OCI-LY7 (cell line): ENCODE measurements at regions not wholly inside any gene's neighbourhood (a gene's known extent, or its start where the extent isn't known, plus 50 kb on each side); places are given as distances from the start of the nearest gene placed in this dataset.
A peak's percentile ranks its signal among the peaks of the same experiment; 100 is the strongest.

Experiments used
- BruUV-seq: library from RNA; stranded (reverse); fragments of 400-500 nt; replicated peaks from 2 replicates; lab custom pipeline; 2021; lab: Mats Ljungman, UMichigan
- CTCF ChIA-PET: fragments of 300-600 bp; sonication (Branson Sonifier 250); formaldehyde crosslinking; loops from one replicate; lab custom pipeline; 2022; ENCODE audit warnings: antibody characterized with exemption; ENCODE audit not compliant: unreplicated experiment; lab: Charles Lee
- POLR2A ChIA-PET: fragments of 300-600 bp; sonication (Branson Sonifier 250); formaldehyde crosslinking; loops from one replicate; lab custom pipeline; 2022; ENCODE audit warnings: antibody characterized with exemption; lab: Charles Lee
- DNase-seq: peaks from one replicate; pipeline ENCODE4 v3.0.0-alpha.2; 2015; ENCODE audit warnings: low spot score
- H2AFZ ChIP-seq: fragments of 200-600 bp; sonication (generic), shearing (Covaris generic); 2 replicates; pipeline ENCODE4 v1.6.1; 2014; ENCODE audit warnings: mild to moderate bottlenecking, antibody characterized with exemption, low read length, moderate library complexity
- H3K27ac ChIP-seq: fragments of 200-600 bp; sonication (generic); 2 replicates; pipeline ENCODE4 v1.5.1; 2014; ENCODE audit warnings: mixed run types, low read depth, mild to moderate bottlenecking, moderate library complexity, low read length, inconsistent platforms; ENCODE audit not compliant: poor library complexity, severe bottlenecking
- H3K36me3 ChIP-seq: fragments of 200-600 bp; sonication (generic); 2 replicates; pipeline ENCODE4 v1.6.1; 2014; ENCODE audit warnings: mild to moderate bottlenecking, antibody characterized with exemption, low read length, moderate library complexity, mixed read lengths; ENCODE audit not compliant: insufficient read depth
- H3K4me1 ChIP-seq: fragments of 200-600 bp; sonication (generic); 2 replicates; pipeline ENCODE4 v1.5.1; 2014; ENCODE audit warnings: mild to moderate bottlenecking, low read length; ENCODE audit not compliant: insufficient read depth, poor library complexity, severe bottlenecking
- H3K4me2 ChIP-seq: fragments of 200-600 bp; sonication (generic); 2 replicates; pipeline ENCODE4 v1.6.1; 2014; ENCODE audit warnings: mild to moderate bottlenecking, low read length
- H3K4me3 ChIP-seq: fragments of 200-600 bp; sonication (generic); 2 replicates; pipeline ENCODE4 v1.5.1; 2014; ENCODE audit warnings: mild to moderate bottlenecking, low read depth, low read length; ENCODE audit not compliant: poor library complexity, severe bottlenecking
- H3K79me2 ChIP-seq: fragments of 200-600 bp; sonication (generic); 2 replicates; pipeline ENCODE4 v1.6.1; 2016; ENCODE audit warnings: low read depth, mild to moderate bottlenecking, low read length, moderate library complexity, mixed read lengths; ENCODE audit not compliant: insufficient read depth
- H3K9me2 ChIP-seq: fragments of 200-600 bp; sonication (generic); 2 replicates; pipeline ENCODE4 v1.6.1; 2016; ENCODE audit warnings: mild to moderate bottlenecking, low read length, mixed read lengths; ENCODE audit not compliant: insufficient read depth
- H3K9me3 ChIP-seq: fragments of 200-600 bp; sonication (generic); 2 replicates; pipeline ENCODE4 v1.6.1; 2014; ENCODE audit warnings: mild to moderate bottlenecking, mixed run types, low read length, mixed read lengths
- H4K20me1 ChIP-seq: fragments of 200-600 bp; sonication (generic); 2 replicates; pipeline ENCODE4 v1.6.1; 2014; ENCODE audit warnings: mild to moderate bottlenecking, antibody characterized with exemption, low read length, moderate library complexity, mixed read lengths; ENCODE audit not compliant: insufficient read depth
- CTCF ChIP-seq: fragments of 200-600 bp; sonication (generic); conservative IDR thresholded peaks from 2 replicates; pipeline ENCODE4 v1.5.1; 2014; ENCODE audit warnings: mild to moderate bottlenecking, antibody characterized with exemption, low read length, moderate library complexity, mixed read lengths
- EZH2phosphoT487 ChIP-seq: fragments of 200-600 bp; sonication (generic); IDR thresholded peaks from 2 replicates; pipeline ENCODE4 v1.6.1; 2018; ENCODE audit warnings: low read depth, borderline replicate concordance, mild to moderate bottlenecking, mixed run types, antibody characterized with exemption, low read length, moderate library complexity, mixed read lengths
- intact Hi-C: fragments of 100-400 bp; cut with micrococcal nuclease; formaldehyde crosslinking; loops from one replicate; pipeline ENCODE4 v1.10.0; 2022; ENCODE audit not compliant: unreplicated experiment

- CTCF ChIA-PET = no interaction called here
- no peak for DNase-seq
- no peaks in the 10 kb centered on the region for H3K9me2 ChIP-seq
- TF ChIP-seq EZH2phosphoT487 (no peak), CTCF (no peak)
- H3K9me3 ChIP-seq = peaks cover 15% of the 10 kb centered on the region; the same call in 1 of the 2 replicates
- no peak overlapping the region for H3K27ac ChIP-seq
- POLR2A ChIA-PET = interaction anchor here (0.7 kb wide), 1 partner anchor 166 kb away, joined by 3 read pairs; no protein-coding TSS in a partner anchor
- intact Hi-C loops = no loop called here
- BruUV-seq = no TSS peak
- no peaks in the 10 kb centered on the region; the same call in 1 of the 2 replicates for H3K36me3 ChIP-seq
- peak overlapping the region; percentile 27; the same call in 1 of the 2 replicates for H2AFZ ChIP-seq
- H3K4me3 ChIP-seq = no peak overlapping the region
- no peaks in the 10 kb centered on the region for H3K79me2 ChIP-seq
- H3K4me2 ChIP-seq = no peak overlapping the region
- no peaks in the 10 kb centered on the region for H3K4me1 ChIP-seq
- no peaks in the 10 kb centered on the region for H4K20me1 ChIP-seq
Observed at GRCh38 chr9:82260691-82261090, 272.1 kb downstream of the SPATA31D1 start.

GRCh38 chr9:82263619-82264018, 275.0 kb downstream of the SPATA31D1 start:
- POLR2A ChIA-PET = no interaction called here
- H3K4me1 ChIP-seq = no peaks in the 10 kb centered on the region
- no peak for TF ChIP-seq CTCF
- TF ChIP-seq EZH2phosphoT487 = no peak
- H3K9me2 ChIP-seq = no peaks in the 10 kb centered on the region
- CTCF ChIA-PET = no interaction called here
- H3K4me2 ChIP-seq = no peak overlapping the region
- H2AFZ ChIP-seq = no peak overlapping the region
- no peak for DNase-seq
- no peak overlapping the region for H3K4me3 ChIP-seq
- no peaks in the 10 kb centered on the region for H3K79me2 ChIP-seq
- no TSS peak for BruUV-seq
- intact Hi-C loops = no loop called here
- H3K27ac ChIP-seq = no peak overlapping the region
- no peaks in the 10 kb centered on the region; the same call in 1 of the 2 replicates for H3K36me3 ChIP-seq
- no peaks in the 10 kb centered on the region for H4K20me1 ChIP-seq
- H3K9me3 ChIP-seq = peaks cover 15% of the 10 kb centered on the region; the same call in 1 of the 2 replicates

GRCh38 chr9:82271106-82271561, 282.6 kb downstream of the SPATA31D1 start:
- no peak for DNase-seq
- no peak overlapping the region for H3K4me3 ChIP-seq
- POLR2A ChIA-PET = interaction anchor here (0.5 to 0.8 kb wide), 2 partner anchors 9 to 155 kb away, joined by 3 read pairs; no protein-coding TSS in a partner anchor
- no peaks in the 10 kb centered on the region for H4K20me1 ChIP-seq
- intact Hi-C loops = no loop called here
- H3K4me1 ChIP-seq = peaks cover 6% of the 10 kb centered on the region
- TF ChIP-seq EZH2phosphoT487 (no peak), CTCF (no peak)
- no peaks in the 10 kb centered on the region for H3K79me2 ChIP-seq
- no peak overlapping the region for H2AFZ ChIP-seq
- no TSS peak for BruUV-seq
- no peaks in the 10 kb centered on the region for H3K9me2 ChIP-seq
- H3K9me3 ChIP-seq = no peaks in the 10 kb centered on the region
- no peaks in the 10 kb centered on the region for H3K36me3 ChIP-seq
- no peak overlapping the region for H3K4me2 ChIP-seq
- H3K27ac ChIP-seq = no peak overlapping the region
- CTCF ChIA-PET = interaction anchor here (0.6 kb wide), 1 partner anchor 437 kb away, joined by 6 read pairs; no protein-coding TSS in a partner anchor
